ENCODE measurements at regions not wholly inside any gene's neighbourhood (a gene's known extent, or its start where the extent isn't known, plus 50 kb on each side); places are given as distances from the start of the nearest gene placed in this dataset.
"Not testable (repeated sequence)": the region's sequence is repeated elsewhere in the genome, so short reads cannot be mapped to it uniquely, and the experiment has no call there.

DNA sequence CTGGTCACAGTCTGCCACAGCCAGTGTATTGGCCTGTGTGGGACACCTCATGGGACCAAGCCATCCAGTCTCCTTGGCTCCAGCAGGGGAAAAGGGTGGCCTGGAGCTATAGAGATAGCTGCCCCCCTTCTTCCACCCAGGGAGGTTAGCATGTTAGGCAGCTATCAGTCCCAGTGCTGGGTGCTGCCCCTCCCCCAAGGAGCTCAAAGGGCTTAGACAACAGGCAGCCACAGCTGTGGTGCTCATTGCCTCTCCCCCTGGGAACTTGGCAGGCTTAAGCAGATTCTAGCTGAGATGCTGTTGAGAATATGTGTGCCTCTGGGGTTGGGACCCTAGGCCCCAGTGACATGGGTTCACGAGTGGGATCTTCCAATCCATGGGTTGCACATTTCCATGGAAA, 226.0 kb upstream of the PTGER4 start:
- no peak for DNase-seq

DNA sequence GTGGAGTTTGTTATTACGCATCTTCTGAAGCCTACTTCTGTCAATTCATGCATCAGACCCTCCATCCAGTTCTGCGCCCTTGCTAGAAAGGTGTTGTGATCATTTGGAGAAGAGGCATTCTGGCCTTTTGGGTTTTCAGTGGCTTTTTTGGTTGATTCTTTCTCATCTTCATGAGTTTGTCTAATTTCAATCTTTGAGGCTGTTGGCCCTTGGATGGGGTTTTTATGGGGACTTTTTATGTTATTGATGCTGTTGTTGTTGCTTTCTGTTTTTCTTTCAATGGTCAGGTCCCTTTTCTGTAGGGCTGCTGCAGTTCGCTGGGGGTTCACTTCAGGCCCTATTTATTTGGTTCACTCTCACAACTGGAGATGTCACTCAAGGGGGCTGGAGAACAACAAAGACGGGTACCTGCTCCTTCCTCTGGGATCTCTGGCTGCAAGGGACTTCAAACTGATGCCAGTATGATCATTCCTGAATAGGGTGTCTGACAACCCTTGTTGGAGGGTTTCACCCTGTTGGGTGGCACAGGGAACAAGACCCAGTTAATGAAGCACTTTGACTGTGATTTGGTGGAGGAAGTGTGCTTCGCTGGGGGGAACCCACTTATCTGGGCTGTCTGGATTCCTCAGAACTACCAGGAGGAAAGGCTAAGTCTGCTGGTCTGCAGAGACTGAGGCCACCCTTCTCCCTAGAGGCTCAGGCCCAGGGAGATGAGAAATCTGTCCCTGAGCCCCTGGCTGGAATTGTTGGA, 226.7 kb upstream of the PTGER4 start:
- DNase-seq: no peak

GRCh38 chr5:40447438-40447837, 232.3 kb upstream of the PTGER4 start:
- DNase-seq: no peak

DNA sequence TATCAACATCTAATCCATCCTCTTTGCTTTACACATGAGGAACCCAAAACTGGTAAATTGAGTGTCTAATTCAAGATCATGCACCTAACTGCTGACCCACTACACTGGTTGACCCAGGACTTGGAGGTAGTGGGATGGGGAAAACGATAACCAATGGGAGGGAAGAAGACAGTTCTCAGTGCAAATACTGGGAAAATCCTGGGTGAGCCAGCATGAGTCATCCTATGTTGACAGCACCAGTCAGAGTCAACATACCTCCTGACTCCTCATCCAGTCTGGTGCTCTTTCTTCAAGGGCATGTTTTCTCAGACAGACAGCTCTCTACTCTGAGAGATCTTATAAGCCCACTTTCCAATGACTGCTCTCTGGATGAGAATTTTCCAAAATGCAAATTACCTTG, 232.8 kb upstream of the PTGER4 start:
- peak; percentile 91 for DNase-seq

- DNase-seq: peak; percentile 66
Measured at GRCh38 chr5:40442346-40442745, 237.4 kb upstream of the PTGER4 start.

GRCh38 chr5:40441733-40442132, 238.0 kb upstream of the PTGER4 start:
- DNase-seq: no peak

GRCh38 chr5:40440746-40441145, 239.0 kb upstream of the PTGER4 start:
- DNase-seq: no peak

DNA sequence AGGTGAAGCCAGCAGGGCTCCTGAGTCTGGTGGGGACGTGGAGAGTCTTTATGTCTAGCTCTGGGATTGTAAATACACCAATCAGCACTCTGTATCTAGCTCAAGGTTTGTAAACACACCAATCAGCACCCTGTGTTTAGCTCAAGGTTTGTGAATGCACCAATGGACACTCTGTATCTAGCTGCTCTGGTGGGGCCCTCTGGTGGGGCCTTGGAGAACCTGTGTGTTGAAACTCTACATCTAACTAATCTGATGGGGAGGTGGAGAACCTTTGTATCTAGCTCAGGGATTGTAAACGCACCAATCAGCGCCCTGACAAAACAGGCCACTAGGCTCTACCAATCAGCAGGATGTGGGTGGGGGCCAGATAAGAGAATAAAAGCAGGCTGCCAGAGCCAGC, 240.6 kb upstream of the PTGER4 start:
- not testable (repeated sequence) for DNase-seq

- DNase-seq: not testable (repeated sequence)
Measured at GRCh38 chr5:40438646-40439045, 241.1 kb upstream of the PTGER4 start.

DNA sequence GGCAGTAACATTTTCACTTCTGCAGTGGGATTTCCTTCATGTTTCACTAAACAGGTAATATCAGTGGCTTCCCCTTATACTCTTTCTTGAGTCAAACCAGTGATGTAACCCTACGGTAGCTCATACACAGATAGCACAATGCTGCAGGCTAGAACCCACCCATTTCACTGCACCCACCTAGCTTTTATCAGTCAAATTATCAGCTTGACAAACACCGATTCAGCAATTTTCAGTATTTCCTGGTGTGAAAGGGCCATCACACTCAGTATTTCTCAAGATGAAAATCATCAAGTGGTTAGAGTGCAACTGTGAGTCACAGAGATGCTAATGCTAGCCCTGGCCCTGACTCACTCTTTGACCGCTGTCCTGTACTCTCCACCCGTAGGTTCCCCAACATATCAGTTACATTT, 242.3 kb upstream of the PTGER4 start:
- peak; percentile 82 for DNase-seq

DNA sequence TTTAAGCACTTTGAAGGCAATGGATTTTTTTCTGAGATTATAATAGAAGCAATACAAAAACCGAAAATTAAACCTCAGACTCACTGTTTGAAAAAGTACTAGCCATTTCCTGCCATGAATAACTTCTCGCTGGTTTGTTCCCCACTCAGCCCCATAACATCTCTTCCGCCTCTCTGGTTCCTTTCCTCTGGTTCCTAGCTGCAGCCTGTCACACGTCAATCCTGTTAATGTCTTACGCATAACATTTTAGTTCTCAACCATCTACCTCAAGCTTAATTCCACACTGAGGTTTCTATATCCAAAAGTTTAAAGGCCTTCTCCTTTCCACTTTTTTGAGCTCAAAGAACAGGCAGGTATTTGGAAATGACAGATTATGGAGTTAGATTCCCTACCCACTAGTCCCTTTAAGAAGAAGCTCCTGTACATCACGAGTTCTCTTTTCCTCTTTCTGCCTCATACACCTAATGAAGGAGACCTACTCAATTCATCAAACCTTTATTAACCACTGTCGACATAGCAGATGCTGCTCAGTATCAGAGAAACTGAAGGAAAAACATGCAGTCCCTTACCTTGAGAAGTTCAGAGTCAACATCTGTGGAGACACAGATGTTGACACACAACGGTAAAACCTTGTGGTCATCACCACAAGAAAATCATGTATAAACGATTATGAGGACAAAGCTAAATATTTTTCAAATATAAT, 243.0 kb upstream of the PTGER4 start:
- DNase-seq: no peak

GRCh38 chr5:40435706-40436105, 244.0 kb upstream of the PTGER4 start:
- DNase-seq: not testable (repeated sequence)

GRCh38 chr5:40432836-40433235, 246.9 kb upstream of the PTGER4 start:
- no peak for DNase-seq

GRCh38 chr5:40431734-40432133, 248.0 kb upstream of the PTGER4 start:
- no peak for DNase-seq

- no peak for DNase-seq
Measured at GRCh38 chr5:40430101-40430710, 249.5 kb upstream of the PTGER4 start.

DNA sequence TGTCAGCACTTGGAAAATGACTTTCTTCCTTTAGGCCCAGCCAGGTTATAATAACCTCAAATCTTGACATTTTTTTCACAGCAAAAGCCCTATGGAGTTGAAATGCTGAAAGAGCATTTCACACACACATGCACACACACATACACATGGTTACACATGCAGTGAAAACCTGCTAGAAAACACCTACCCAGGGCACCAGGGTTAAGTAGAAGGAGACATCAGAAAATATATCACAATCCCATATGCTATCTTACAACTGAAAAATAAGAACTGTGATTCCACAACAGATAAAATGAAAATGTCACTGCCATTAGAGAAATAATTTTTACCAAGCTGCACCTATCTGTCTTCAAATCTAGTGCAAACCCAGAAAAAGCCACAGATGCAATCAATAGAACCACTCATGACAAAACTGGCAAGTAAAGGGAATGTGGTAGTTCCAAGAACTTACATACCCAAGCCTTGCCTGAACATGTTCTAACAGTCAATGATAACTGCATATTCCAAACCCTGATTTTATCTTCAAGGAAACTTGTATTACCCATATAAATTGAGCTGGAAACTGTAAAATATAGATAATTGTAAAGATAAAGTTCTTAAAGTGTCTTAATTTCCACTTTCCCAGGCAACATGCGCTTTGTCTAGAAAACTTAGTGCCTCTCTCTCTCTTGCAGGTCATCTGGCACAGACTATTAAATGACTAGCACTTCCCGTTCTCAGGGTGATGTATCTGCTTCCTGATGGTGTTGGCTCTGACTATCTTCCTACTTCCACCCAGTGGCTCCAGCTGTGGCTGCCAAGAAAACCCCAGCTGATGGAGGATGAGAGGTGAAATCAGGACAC, 250.2 kb upstream of the PTGER4 start:
- DNase-seq: no peak

DNA sequence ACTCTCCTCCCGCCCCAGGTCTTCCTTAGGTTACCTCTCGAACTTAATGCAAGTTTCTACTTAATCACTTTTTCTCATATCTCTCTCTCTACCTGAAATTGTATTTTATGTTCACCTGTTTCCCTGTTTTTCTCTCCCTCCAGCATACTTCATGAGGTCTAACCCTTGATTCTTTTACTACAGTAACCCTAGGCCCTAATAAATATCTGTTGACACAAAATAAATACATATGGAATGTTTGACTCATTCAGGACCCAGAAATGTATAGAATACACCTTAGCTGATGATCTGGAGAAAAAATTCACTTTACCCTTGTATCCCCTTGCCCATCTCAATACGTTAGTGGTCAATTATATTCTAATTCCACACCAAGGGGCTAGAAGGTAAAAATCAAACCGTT, 250.9 kb upstream of the PTGER4 start:
- no peak for DNase-seq

GRCh38 chr5:40428126-40428525, 251.6 kb upstream of the PTGER4 start:
- DNase-seq: peak; percentile 24

DNA sequence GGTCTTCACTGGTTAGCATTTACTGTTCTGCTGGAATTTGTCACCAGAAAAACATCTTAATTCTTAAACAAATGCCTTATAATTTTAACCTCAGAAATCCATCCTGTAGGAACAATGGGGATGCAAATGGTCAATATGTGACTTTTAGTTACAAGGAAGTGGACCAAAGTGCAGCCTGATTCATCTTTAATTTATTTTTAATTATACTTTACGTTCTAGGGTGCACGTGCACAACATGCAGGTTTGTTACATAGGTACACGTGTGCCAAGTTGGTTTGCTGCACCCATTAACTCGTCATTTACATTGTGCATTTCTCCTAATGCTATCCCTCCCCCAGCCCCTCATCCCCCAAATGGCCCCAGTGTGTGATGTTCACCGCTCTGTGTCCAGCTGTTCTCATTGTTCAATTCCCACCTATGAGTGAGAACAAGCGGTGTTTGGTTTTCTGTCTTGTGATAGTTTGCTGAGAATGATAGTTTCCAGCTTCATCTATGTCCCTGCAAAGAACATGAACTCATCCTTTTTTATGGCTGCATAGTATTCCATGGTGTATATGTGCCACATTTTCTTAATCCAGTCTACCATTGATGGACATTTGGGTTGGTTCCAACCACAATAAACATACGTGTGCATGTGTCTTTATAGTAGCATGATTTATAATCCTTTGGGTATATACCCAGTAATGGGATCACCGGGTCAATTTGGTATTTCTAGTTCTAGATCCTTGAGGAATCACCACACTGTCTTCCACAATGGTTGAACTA, 262.5 kb upstream of the PTGER4 start:
- not testable (repeated sequence) for DNase-seq

DNA sequence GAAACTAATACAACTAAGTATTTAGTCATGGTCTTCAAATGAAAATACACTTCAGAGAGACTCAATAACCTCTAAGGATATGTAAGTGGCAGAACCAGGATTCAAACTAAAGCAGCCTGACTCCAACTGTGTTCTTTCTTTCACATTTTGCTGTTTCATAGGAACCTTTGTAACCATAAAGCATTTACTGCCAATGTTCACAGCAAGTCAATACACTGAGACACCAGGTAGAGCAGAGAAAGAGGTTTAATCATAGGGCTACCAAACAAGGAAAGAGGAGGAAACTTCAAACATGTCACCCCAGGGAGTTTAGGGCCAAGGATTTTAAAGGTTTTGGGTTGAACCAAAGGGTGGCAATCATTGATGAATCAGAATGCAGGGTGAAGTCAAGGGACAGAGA, 263.1 kb upstream of the PTGER4 start:
- DNase-seq: no peak

DNA sequence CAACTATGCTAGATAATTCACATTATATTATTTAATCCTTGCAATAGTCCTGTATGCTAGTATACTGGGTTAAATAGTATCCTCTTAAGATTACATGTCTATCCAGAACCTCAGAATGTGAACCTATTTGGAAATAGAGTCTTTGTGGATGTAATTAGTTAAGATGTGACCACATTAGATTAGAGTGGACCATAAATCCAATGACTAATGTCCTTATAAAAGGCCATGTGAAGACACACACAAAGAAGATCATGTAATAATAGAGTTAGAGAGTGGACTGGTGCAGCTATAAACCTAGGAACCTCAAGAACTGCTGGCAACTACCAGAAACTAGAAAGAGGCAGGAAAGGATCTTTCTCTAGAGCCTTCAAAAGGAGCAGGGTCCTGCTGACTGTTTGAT, 263.6 kb upstream of the PTGER4 start:
- DNase-seq: no peak

DNA sequence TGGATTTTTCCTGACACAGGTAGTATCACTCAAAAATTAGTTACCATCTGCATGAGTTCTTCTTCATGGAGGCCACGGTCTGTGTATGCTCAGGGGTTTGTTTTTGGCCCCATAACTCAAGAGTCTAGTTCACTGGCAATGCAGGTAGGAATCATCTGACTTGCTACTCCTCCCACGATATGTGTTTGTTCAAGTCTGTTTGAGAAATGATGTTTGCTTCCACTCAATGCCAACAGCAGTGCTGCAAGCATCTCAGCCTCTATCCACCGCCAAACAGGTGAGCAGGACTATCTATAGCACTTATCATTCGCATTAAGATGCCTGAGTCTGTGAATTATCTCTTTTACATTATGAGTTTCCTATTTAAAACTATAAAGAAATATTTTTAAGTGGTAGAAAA, 264.8 kb upstream of the PTGER4 start:
- no peak for DNase-seq

Measured in NCI-H226 (cell line).